Epithelial cell of proximal tubule (primary cell): ENCODE measurements at regions not wholly inside any gene's neighbourhood (a gene's known extent, or its start where the extent isn't known, plus 50 kb on each side); places are given as distances from the start of the nearest gene placed in this dataset.

ENCODE experiments used
- DNase-seq: peaks from one replicate; pipeline ENCODE4 v3.0.0-alpha.2; 2011; ENCODE audit warnings: low read depth
- H3K4me3 ChIP-seq: 2 replicates; pipeline ENCODE4 v1.5.1; 2011; ENCODE audit warnings: low read depth, mild to moderate bottlenecking, low read length
- TF ChIP-seq, protein P1 (sequence below): conservative IDR thresholded peaks from 2 replicates; pipeline ENCODE4 v1.5.1; 2012; ENCODE audit warnings: low read depth, mild to moderate bottlenecking, low read length

DNA sequence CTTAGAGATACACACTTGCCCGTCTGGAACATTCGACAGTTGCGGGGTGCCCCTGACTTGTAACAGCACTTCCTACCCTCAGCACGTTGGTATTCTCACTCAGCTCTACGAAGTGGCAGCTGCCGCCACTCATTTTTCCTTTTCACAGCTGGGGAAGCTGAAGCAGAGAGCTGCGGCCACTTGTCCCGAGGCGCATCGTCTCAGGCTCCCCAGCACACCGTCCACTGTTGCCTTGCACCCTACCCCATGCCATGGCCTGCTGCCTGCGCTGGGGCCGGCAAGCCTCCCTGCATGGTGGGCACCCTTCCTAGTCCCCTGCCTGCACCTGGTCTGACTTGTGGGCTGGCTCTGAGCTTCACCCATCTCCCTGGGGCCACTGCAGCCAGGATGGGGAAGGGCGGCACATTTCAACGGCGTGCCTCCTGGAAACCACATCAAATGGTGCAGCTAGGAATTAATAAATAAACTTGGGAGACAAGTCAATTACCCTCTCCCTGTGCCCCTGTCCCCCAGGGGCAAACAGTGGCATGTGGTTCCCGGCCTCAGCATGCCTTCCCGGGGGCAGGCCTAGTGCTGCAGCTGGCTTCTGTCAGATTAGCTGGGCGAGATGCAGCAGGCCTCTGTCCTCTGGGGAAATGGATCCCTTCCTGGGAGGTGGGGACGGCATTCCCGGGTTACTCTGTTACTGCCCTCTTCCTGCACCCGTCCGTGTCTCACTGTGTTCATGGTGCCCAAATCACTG is 64.7 kb upstream of the HAAO start:
- no peak overlapping the region for H3K4me3 ChIP-seq
- DNase-seq = no peak
- TF ChIP-seq, protein P1, sequence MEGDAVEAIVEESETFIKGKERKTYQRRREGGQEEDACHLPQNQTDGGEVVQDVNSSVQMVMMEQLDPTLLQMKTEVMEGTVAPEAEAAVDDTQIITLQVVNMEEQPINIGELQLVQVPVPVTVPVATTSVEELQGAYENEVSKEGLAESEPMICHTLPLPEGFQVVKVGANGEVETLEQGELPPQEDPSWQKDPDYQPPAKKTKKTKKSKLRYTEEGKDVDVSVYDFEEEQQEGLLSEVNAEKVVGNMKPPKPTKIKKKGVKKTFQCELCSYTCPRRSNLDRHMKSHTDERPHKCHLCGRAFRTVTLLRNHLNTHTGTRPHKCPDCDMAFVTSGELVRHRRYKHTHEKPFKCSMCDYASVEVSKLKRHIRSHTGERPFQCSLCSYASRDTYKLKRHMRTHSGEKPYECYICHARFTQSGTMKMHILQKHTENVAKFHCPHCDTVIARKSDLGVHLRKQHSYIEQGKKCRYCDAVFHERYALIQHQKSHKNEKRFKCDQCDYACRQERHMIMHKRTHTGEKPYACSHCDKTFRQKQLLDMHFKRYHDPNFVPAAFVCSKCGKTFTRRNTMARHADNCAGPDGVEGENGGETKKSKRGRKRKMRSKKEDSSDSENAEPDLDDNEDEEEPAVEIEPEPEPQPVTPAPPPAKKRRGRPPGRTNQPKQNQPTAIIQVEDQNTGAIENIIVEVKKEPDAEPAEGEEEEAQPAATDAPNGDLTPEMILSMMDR = no peak

DNA sequence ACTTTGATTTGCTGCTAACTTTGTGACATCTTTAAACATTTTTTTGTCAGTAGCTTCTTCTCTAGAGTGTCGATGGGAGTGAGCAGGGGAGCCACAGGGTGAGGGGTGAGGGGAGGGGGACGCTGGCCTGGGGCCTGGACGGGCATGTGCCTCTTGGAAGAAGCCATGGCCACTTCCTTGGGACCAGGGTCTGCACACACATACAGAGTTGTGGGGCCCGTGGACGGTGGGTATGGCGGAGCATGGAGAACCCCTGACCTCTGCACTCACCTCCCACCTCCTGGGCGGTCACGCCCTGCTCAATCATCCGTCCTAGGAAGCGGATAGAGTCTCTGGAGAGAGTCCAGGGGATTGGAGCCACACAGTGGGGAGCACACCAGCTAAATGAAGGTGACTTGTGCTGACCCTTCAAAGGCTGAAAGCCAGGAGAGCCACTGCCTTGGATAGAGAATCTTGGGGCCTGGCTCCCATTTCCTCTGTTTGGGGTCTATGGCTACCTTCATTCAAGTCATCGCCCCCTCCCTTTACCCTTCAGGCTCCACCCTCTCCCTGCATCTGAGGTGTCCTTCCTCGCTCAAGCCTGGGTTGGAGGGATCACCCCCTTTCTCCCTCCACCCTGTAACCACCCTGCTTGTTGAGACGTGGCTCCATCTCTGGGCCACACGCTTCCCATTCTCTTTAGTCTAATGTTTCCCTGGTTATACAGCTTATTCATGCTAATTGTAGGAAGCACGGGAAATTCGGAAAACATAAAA is 63.9 kb upstream of the HAAO start:
- no peak overlapping the region for H3K4me3 ChIP-seq
- TF ChIP-seq, protein P1 = no peak
- DNase-seq = no peak

DNA sequence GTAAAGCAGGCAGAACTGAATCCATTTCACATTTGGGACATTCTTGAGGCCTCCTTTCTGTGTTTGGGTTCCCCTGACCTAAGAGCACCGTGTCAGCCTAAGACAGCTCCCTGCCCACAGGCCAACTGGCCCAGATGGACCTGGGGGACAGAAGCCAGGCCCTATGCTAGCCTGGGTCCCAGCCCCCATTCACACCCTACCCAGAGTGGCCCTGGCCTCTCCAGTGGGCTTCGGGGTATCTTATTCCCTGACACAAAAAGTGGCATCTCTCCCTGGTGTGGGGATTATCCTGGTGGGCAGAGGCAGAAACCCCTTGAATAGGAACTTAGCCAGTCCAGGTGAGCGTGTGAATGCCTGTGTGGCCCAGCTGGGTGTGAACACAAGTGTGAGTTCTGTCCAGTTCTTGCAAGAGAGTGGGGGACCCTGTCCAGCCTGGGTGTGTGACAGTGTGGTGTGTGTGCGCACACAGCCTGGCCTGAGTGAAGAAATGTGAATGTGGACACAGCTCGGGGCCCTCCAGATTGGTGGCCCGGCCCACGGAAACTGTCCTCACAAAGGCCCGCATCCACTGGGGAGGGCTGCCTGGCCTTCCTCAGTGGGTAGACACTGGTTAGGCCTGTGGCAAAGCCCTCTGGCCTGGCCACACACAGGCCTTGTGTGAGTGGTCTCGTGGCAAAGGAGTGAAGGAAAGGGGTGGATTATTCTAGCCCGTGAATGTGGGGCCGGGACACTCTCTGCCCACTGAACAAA is 63.0 kb upstream of the HAAO start:
- TF ChIP-seq, protein P1 = no peak
- no peak for DNase-seq
- no peak overlapping the region for H3K4me3 ChIP-seq

DNA sequence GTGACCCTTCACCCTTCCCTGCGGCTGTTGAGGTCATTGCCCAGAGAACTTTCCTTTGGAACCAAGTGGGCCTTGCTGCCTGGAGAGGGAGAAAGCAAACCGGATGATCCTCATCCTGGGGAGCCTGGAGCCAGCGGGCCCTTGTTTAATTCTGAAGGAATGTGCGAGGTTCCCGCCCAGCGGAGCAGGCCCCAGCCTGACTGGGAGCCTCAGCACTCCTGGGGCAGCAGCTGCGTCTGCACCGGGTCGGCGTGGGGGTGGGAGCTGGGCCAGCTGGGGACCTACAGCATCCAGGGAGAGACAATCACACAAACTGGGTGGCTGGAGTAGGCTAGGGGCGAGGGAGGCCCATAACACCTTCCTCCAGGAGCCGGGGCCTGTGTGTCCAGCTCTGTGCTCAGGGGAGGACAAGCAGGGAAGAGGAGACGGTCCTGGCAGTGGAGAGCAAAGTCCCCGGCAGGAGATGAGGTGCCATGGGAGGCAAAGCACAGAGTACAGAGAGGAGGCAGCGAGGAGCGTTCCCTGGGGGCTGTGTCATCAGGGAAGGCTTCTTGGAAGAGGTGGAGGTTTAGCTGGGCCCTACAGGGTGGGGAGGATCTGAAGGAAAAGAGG is 61.9 kb upstream of the HAAO start:
- DNase-seq = no peak
- TF ChIP-seq, protein P1 = no peak
- no peak overlapping the region for H3K4me3 ChIP-seq

DNA sequence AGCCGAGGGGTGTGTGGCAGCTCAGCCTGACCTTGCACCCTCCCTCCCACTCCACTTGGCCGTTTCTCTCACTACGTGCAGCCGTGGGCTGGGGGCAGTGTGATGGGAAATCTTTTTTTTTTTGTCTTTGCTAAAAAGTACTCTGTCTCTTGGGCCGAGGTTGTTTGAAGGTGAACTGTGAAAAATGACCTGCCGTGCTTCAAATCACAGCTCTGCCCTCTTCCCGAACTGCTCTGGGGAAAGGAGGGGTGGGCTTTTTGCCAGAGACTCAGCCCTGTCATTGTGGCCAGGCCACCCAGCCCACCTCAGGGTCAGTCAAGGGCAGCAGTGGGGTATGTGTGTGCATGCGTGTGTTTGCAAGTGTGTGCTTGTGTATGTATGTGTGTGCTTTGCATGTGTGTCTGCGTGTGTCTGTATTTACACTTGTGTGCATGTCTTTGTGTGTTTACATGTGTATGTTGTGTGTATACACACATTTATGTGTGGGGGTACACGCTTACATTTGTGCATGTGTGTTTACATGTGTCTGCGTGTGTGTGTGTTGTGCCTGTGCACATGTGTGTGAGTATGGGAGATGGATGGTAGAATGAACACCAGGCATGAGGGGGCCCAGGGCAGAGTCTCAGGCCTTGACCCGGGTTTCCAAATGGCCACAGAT is 61.3 kb upstream of the HAAO start:
- DNase-seq = no peak
- TF ChIP-seq, protein P1 = no peak
- no peak overlapping the region for H3K4me3 ChIP-seq

DNA sequence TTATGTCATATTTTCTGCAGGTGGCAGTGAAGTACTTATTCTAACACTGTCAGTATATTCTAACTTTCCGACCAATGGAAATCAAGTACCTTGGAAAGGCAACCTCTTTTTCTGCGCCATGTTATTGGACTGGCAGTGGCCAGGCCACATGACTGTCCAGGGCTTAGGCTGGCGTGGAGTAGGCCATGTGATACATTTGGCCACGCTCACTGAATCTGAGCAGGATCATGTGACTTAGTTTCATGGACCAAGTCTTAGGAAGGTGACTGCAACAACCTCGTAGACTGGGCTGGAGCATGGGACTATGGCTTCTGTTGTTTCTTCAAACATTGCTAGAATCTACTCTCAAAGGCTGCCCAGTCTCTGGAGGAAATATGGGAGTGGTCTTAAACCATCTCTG is 60.4 kb upstream of the HAAO start:
- TF ChIP-seq, protein P1 = no peak
- H3K4me3 ChIP-seq = no peak overlapping the region
- DNase-seq = no peak
